Sigmoid colon (tissue), 6 donors: ENCODE measurements at regions not wholly inside any gene's neighbourhood (a gene's known extent, or its start where the extent isn't known, plus 50 kb on each side); places are given as distances from the start of the nearest gene placed in this dataset.
A peak's percentile ranks its signal among the peaks of the same experiment; 100 is the strongest.

Experiments
- DNase-seq: peaks from one replicate; pipeline ENCODE4 v3.0.0-alpha.2; 2019
- H3K27ac ChIP-seq, 4 donors: fragments of 200-600 bp; sonication (generic); one replicate each; pipeline ENCODE4 v1.5.1; 2016 to 2019; ENCODE audit warnings: mild to moderate bottlenecking in 1 of 4
- H3K27me3 ChIP-seq, 3 donors: fragments of 200-600 bp; sonication (generic); one replicate each; pipeline ENCODE4 v1.5.1; 2019; ENCODE audit warnings: mild to moderate bottlenecking in 1 of 3
- H3K36me3 ChIP-seq, 4 donors: fragments of 200-600 bp; sonication (generic); one replicate each; pipeline ENCODE4 v1.5.1; 2016 to 2019
- H3K4me1 ChIP-seq, 4 donors: fragments of 200-600 bp; sonication (generic); one replicate each; pipeline ENCODE4 v1.5.1; 2017 to 2019
- H3K4me3 ChIP-seq, 4 donors: fragments of 200-600 bp; sonication (generic); one replicate each; pipeline ENCODE4 v1.5.1; 2017 to 2019; ENCODE audit warnings: mild to moderate bottlenecking in 2 of 4, moderate library complexity in 1 of 4
- H3K9me3 ChIP-seq, 4 donors: fragments of 200-600 bp in 3 of 4; sonication (generic) in 3 of 4; one replicate each; pipeline versions ENCODE4 v1.5.1 to v1.6.1; 2013 to 2019
- EP300 ChIP-seq, 4 donors: sonication (generic); formaldehyde crosslinking; IDR thresholded peaks; one replicate each; pipeline ENCODE4 v1.6.1; 2017; ENCODE audit warnings: antibody characterized with exemption in 4 of 4
- POLR2A ChIP-seq, 2 donors: fragments of 450-650 bp; IDR thresholded peaks; one replicate each; pipeline ENCODE4 v1.6.1; 2016; ENCODE audit warnings: antibody characterized with exemption in 2 of 2, mild to moderate bottlenecking in 2 of 2, moderate library complexity in 2 of 2
- POLR2AphosphoS5 ChIP-seq, 4 donors: sonication (generic); formaldehyde crosslinking; IDR thresholded peaks; one replicate each; pipeline ENCODE4 v1.6.1; 2017; ENCODE audit warnings: antibody characterized with exemption in 4 of 4
- WGBS, 2 donors: extraction: QIAGEN DNeasy Blood & Tissue Kit; methylation state at CpG; one replicate each; pipeline ENCODE4 v1.1.7; 2013; 5-methylcytosine and 5-hydroxymethylcytosine counted together
- intact Hi-C: fragments of 100-400 bp; cut with DNase I; formaldehyde crosslinking; loops from one replicate; pipeline ENCODE4 v1.15.1; 2023
- TF ChIP-seq, protein P1 (sequence below), 4 experiments: fragments of 450-650 bp in 3 of 4; fragments of 200-600 bp in 1 of 4; IDR thresholded peaks; one replicate each; pipeline ENCODE4 v1.5.1; 2016 to 2019; ENCODE audit warnings: antibody characterized with exemption in 4 of 4, mild to moderate bottlenecking in 3 of 4, moderate library complexity in 2 of 4
- donor health status: healthy with polysubstance abuse.
- donor health status: healthy.

DNA sequence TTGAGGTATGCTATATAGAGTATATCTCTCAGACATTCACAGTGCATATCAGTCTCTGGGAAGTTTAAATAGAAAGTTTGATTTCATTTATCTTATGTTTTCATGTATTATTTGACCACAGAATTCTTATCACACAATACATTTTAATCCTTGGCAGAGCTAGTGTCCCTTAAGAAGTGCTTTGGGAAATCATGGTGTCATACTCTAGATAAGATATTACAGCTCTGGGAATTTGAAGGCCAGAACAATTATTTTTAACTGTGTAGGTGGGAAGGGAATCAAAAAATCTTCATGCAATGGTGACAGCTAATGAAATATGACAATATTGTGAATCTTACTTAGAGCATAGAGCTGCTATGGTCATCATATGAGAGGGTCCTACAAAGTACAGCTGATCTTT, 451.3 kb upstream of the FAM98A start:
- Histone ChIP-seq H3K9me3 (no peaks in the 10 kb centered on the region), H3K27ac (no peak overlapping the region), H3K4me1 (no peaks in the 10 kb centered on the region), H3K36me3 (no peaks in the 10 kb centered on the region), H3K27me3 (no peaks in the 10 kb centered on the region), H3K4me3 (no peak overlapping the region)
- intact Hi-C loops, result no loop called here
- DNase-seq, result no peak
- TF ChIP-seq POLR2A (IDR thresholded peaks at IDR 0.05) (no peak), EP300 (IDR thresholded peaks at IDR 0.05) (no peak), POLR2AphosphoS5 (IDR thresholded peaks at IDR 0.05) (no peak)
- TF ChIP-seq, protein P1, sequence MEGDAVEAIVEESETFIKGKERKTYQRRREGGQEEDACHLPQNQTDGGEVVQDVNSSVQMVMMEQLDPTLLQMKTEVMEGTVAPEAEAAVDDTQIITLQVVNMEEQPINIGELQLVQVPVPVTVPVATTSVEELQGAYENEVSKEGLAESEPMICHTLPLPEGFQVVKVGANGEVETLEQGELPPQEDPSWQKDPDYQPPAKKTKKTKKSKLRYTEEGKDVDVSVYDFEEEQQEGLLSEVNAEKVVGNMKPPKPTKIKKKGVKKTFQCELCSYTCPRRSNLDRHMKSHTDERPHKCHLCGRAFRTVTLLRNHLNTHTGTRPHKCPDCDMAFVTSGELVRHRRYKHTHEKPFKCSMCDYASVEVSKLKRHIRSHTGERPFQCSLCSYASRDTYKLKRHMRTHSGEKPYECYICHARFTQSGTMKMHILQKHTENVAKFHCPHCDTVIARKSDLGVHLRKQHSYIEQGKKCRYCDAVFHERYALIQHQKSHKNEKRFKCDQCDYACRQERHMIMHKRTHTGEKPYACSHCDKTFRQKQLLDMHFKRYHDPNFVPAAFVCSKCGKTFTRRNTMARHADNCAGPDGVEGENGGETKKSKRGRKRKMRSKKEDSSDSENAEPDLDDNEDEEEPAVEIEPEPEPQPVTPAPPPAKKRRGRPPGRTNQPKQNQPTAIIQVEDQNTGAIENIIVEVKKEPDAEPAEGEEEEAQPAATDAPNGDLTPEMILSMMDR (IDR thresholded peaks at IDR 0.05), result no peak

DNA sequence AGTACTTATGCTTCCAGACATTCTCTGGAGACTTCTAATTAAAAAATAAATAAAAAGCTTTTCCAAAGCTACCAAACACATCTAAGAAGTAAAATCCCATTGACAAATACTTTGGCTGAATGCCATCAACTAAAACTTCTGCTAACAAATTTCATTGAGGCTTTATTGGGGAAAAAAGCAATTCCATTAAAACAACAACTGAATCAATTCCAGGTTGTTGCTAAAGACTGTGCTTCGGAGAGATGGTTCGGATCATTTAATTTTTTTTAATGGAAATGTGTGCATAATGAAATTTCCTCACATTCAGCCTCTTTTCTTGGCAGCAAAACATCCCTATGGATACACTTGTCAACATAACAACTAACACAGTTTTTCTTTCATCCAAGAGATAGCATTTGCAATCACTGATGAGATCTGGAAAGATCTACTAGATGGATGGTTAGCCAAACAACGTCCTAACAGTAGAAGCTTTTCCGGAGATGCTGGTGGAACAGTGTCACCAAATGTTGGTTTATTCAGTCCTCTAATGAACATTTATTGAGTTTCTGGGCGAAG, 446.1 kb upstream of the FAM98A start:
- intact Hi-C loops, result no loop called here
- TF ChIP-seq, protein P1 (IDR thresholded peaks at IDR 0.05), result no peak
- TF ChIP-seq POLR2AphosphoS5 (IDR thresholded peaks at IDR 0.05) (no peak), EP300 (IDR thresholded peaks at IDR 0.05) (no peak)
- Histone ChIP-seq H3K27me3 (no peaks in the 10 kb centered on the region), H3K27ac (no peak overlapping the region), H3K4me3 (no peak overlapping the region), H3K9me3 (no peaks in the 10 kb centered on the region), H3K4me1 (no peaks in the 10 kb centered on the region), H3K36me3 (no peaks in the 10 kb centered on the region)
- 78 to 81% methylated on average over 5 of the region's 5 CpGs for WGBS, 2 donors
- DNase-seq, result no peak

DNA sequence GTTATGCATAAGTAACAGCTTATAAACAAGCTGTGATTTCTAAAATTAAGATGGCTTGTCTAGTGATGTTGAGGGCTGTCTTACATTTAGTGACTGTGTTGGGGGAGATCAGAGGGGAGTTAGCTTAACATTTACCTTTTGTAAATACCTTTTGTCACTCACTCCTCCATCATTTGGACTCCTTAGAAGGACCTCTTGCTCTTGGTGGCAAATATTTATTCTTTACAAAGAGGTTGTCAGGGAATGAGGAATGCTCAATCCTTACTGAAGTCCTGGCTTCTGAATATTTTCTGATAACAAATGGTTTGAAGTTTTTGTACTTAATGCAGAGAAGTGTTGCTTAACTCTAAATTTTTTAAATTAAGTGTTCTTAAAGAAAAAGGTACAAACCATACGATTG, 438.8 kb upstream of the FAM98A start:
- intact Hi-C loops, result no loop called here

DNA sequence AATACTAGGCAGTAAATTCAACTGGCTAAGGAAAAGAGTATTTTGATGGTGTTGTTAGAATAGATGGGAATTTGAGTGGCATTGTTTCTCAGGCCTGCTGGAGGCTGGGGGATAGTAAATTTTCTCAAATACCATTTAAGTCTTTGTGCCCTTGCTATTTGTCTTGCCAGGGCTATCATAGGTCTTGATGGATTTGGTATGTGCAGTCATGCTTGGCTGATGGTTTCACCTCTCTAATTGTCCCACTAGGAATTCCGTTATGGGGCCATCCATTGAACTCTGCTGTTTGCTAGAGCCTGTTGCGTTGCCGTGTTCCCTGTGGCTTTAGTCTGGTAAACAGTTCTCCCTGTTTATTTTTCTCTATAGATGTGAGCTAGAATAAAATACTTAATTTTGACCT, 438.1 kb upstream of the FAM98A start:
- no peaks in the 10 kb centered on the region for H3K4me1 ChIP-seq
- no peaks in the 10 kb centered on the region for H3K36me3 ChIP-seq
- no peak for DNase-seq
- H3K4me3 ChIP-seq, result no peak overlapping the region
- 35 to 67% methylated on average over 3 of the region's 3 CpGs for WGBS, 2 donors
- intact Hi-C loops, result no loop called here
- H3K27me3 ChIP-seq, result no peaks in the 10 kb centered on the region
- TF ChIP-seq, protein P1 (IDR thresholded peaks at IDR 0.05), result no peak
- no peak overlapping the region for H3K27ac ChIP-seq
- H3K9me3 ChIP-seq, result no peaks in the 10 kb centered on the region

More for the DNA sequence above, 438.8 kb upstream of the FAM98A start:
- TF ChIP-seq EP300 (IDR thresholded peaks at IDR 0.05) (no peak), POLR2A (IDR thresholded peaks at IDR 0.05) (no peak), POLR2AphosphoS5 (IDR thresholded peaks at IDR 0.05) (no peak)
- TF ChIP-seq, protein P1 (IDR thresholded peaks at IDR 0.05), result no peak
- Histone ChIP-seq H3K27ac (no peak overlapping the region), H3K4me1 (no peaks in the 10 kb centered on the region), H3K27me3 (no peaks in the 10 kb centered on the region), H3K9me3 (no peaks in the 10 kb centered on the region), H3K4me3 (no peak overlapping the region), H3K36me3 (no peaks in the 10 kb centered on the region)
- no peak for DNase-seq
- 74 to 91% methylated on average over 1 of the region's 1 CpG for WGBS, 2 donors

DNA sequence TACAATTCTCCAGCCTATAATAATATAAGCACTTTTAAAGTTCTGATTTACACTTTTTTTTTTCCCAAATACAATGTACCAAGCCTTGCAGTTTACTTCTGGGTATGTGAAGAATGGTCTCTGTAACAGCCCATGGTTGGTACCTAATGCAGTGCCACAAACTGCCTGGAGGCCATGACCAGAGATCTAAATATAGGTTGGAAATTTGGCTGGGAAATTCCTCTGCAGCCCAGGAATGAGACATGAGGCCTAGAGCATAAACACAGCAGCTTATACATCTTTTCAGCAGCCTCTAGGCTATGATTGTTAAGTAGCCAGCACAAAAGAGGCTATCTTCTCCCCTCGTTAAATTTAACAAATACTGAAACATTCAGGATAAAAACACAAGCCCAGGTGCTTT, 432.0 kb upstream of the FAM98A start:
- Histone ChIP-seq H3K9me3 (no peaks in the 10 kb centered on the region), H3K27me3 (no peaks in the 10 kb centered on the region), H3K36me3 (no peaks in the 10 kb centered on the region), H3K4me3 (no peak overlapping the region), H3K4me1 (peaks cover 0 to 24% (median 12%) of the 10 kb centered on the region in 4 donors), H3K27ac (peak overlapping the region in 2 of 4 donors; percentile 30 to 71)
- intact Hi-C loops, result no loop called here
- TF ChIP-seq EP300 (IDR thresholded peaks at IDR 0.05) (no peak), POLR2A (IDR thresholded peaks at IDR 0.05) (no peak)
- 42 to 59% methylated on average over 1 of the region's 1 CpG for WGBS, 2 donors
- DNase-seq, result no peak
